DOHH2 (cell line): ENCODE measurements at regions not wholly inside any gene's neighbourhood (a gene's known extent, or its start where the extent isn't known, plus 50 kb on each side); places are given as distances from the start of the nearest gene placed in this dataset.

Experiments
- H3F3A ChIP-seq: fragments of 200-600 bp; sonication (generic), shearing (Covaris generic); 2 replicates; pipeline ENCODE4 v1.6.0; 2016; ENCODE audit warnings: antibody characterized with exemption, mild to moderate bottlenecking; ENCODE audit not compliant: control insufficient read depth, insufficient read depth
- H3K27ac ChIP-seq: fragments of 200-600 bp; sonication (generic); 2 replicates; pipeline ENCODE4 v1.5.1; 2014; ENCODE audit warnings: low read depth, mild to moderate bottlenecking, low read length, moderate library complexity
- H3K27me3 ChIP-seq: fragments of 200-600 bp; sonication (generic); 2 replicates; pipeline ENCODE4 v1.6.1; 2014; ENCODE audit warnings: mild to moderate bottlenecking, low read length, mixed read lengths; ENCODE audit not compliant: control insufficient read depth
- H3K36me3 ChIP-seq: fragments of 200-600 bp; sonication (generic); 2 replicates; pipeline ENCODE4 v1.6.1; 2014; ENCODE audit warnings: mild to moderate bottlenecking, low read length, moderate library complexity, mixed read lengths; ENCODE audit not compliant: control insufficient read depth
- H3K4me1 ChIP-seq: fragments of 200-600 bp; sonication (generic); 2 replicates; pipeline ENCODE4 v1.6.1; 2014; ENCODE audit warnings: mild to moderate bottlenecking, low read length, mixed read lengths; ENCODE audit not compliant: control insufficient read depth
- H3K4me2 ChIP-seq: fragments of 200-600 bp; sonication (generic); 2 replicates; pipeline ENCODE4 v1.6.0; 2014; ENCODE audit warnings: mild to moderate bottlenecking, low read length, moderate library complexity
- H3K4me3 ChIP-seq: fragments of 200-600 bp; sonication (generic); 2 replicates; pipeline ENCODE4 v1.5.1; 2014; ENCODE audit warnings: mild to moderate bottlenecking, low read length, mixed read lengths
- H3K79me2 ChIP-seq: fragments of 200-600 bp; sonication (generic); 2 replicates; pipeline ENCODE4 v1.6.1; 2014; ENCODE audit warnings: mild to moderate bottlenecking, low read length, mixed read lengths; ENCODE audit not compliant: control insufficient read depth
- H3K9me2 ChIP-seq: fragments of 200-600 bp; sonication (generic); replicated peaks from 2 replicates; pipeline ENCODE4 v1.6.1; 2014; ENCODE audit warnings: mild to moderate bottlenecking, low read length, mixed read lengths; ENCODE audit not compliant: control insufficient read depth
- H3K9me3 ChIP-seq: fragments of 200-600 bp; sonication (generic); 2 replicates; pipeline ENCODE4 v1.6.1; 2014; ENCODE audit warnings: antibody characterized with exemption, low read length, mixed read lengths; ENCODE audit not compliant: control insufficient read depth, insufficient read depth
- H4K20me1 ChIP-seq: fragments of 200-600 bp; sonication (generic); 2 replicates; pipeline ENCODE4 v1.6.0; 2014; ENCODE audit warnings: low read depth, mild to moderate bottlenecking, antibody characterized with exemption, low read length, moderate library complexity; ENCODE audit not compliant: control insufficient read depth, insufficient read depth
- CTCF ChIP-seq: fragments of 200-600 bp; sonication (generic); IDR thresholded peaks from one replicate; pipeline ENCODE4 v1.5.1; 2014; ENCODE audit warnings: antibody characterized with exemption, mild to moderate bottlenecking, low read depth, low read length; ENCODE audit not compliant: poor library complexity, severe bottlenecking
- EZH2phosphoT487 ChIP-seq: fragments of 200-600 bp; sonication (generic); IDR thresholded peaks from 2 replicates; pipeline ENCODE4 v1.6.1; 2017; ENCODE audit warnings: borderline replicate concordance, mild to moderate bottlenecking, antibody characterized with exemption, low read length, moderate library complexity, mixed read lengths

GRCh38 chr19:28221736-28222135 lies 991.2 kb downstream of the UQCRFS1 start:
- H3K9me2 ChIP-seq: no peaks in the 10 kb centered on the region
- H3K4me3 ChIP-seq: no peak overlapping the region
- no peak overlapping the region for H3K4me2 ChIP-seq
- H3K27me3 ChIP-seq: no peaks in the 10 kb centered on the region
- H3K4me1 ChIP-seq: no peaks in the 10 kb centered on the region
- H3K36me3 ChIP-seq: no peaks in the 10 kb centered on the region
- TF ChIP-seq EZH2phosphoT487: no peak
- no peak for TF ChIP-seq CTCF
- H3F3A ChIP-seq: no peaks in the 10 kb centered on the region
- no peaks in the 10 kb centered on the region for H3K79me2 ChIP-seq
- H3K9me3 ChIP-seq: no peaks in the 10 kb centered on the region
- no peaks in the 10 kb centered on the region for H4K20me1 ChIP-seq
- H3K27ac ChIP-seq: no peak overlapping the region

GRCh38 chr19:28218728-28219127 lies 994.2 kb downstream of the UQCRFS1 start:
- H3K9me2 ChIP-seq: no peaks in the 10 kb centered on the region
- H3K9me3 ChIP-seq: no peaks in the 10 kb centered on the region
- TF ChIP-seq CTCF (no peak), EZH2phosphoT487 (no peak)
- no peaks in the 10 kb centered on the region for H3K4me1 ChIP-seq
- no peaks in the 10 kb centered on the region for H4K20me1 ChIP-seq
- H3K27ac ChIP-seq: no peak overlapping the region
- no peaks in the 10 kb centered on the region for H3K79me2 ChIP-seq
- H3K4me2 ChIP-seq: no peak overlapping the region
- no peaks in the 10 kb centered on the region for H3K27me3 ChIP-seq
- H3K4me3 ChIP-seq: no peak overlapping the region
- H3K36me3 ChIP-seq: no peaks in the 10 kb centered on the region
- no peaks in the 10 kb centered on the region for H3F3A ChIP-seq

- H3K36me3 ChIP-seq: no peaks in the 10 kb centered on the region
- no peaks in the 10 kb centered on the region for H3K9me3 ChIP-seq
- H3K27me3 ChIP-seq: no peaks in the 10 kb centered on the region
- H3K4me1 ChIP-seq: no peaks in the 10 kb centered on the region
- no peaks in the 10 kb centered on the region for H3F3A ChIP-seq
- no peaks in the 10 kb centered on the region for H3K9me2 ChIP-seq
- TF ChIP-seq CTCF (no peak), EZH2phosphoT487 (no peak)
- H3K27ac ChIP-seq: no peak overlapping the region
- H3K4me2 ChIP-seq: no peak overlapping the region
- H3K4me3 ChIP-seq: no peak overlapping the region
- H4K20me1 ChIP-seq: no peaks in the 10 kb centered on the region
- H3K79me2 ChIP-seq: no peaks in the 10 kb centered on the region
Measured at GRCh38 chr19:28217022-28217421, 995.9 kb downstream of the UQCRFS1 start.
